ENCODE measurements at regions not wholly inside any gene's neighbourhood (a gene's known extent, or its start where the extent isn't known, plus 50 kb on each side); places are given as distances from the start of the nearest gene placed in this dataset.

GRCh38 chr15:77824361-77825251 lies 191.9 kb upstream of the LINGO1 start:
- FAIRE-seq (no peak), DNase-seq (ENCODE audit: insufficient read length, low spot score) (no peak)

- DNase-seq (ENCODE audit: insufficient read length, low spot score) (no peak), FAIRE-seq (no peak)
Observed at GRCh38 chr15:77823736-77824135, 191.0 kb upstream of the LINGO1 start.

GRCh38 chr15:77822631-77823230 lies 190.0 kb upstream of the LINGO1 start:
- no peak for DNase-seq (ENCODE audit: insufficient read length, low spot score)
- FAIRE-seq, result no peak

GRCh38 chr15:77821959-77822256 lies 189.2 kb upstream of the LINGO1 start:
- no peak for FAIRE-seq
- DNase-seq (ENCODE audit: insufficient read length, low spot score), result no peak

- DNase-seq (ENCODE audit: insufficient read length, low spot score), result peak; percentile 80
Observed at GRCh38 chr15:77821188-77821958, 188.7 kb upstream of the LINGO1 start.

GRCh38 chr15:77819851-77820728 lies 187.4 kb upstream of the LINGO1 start:
- peak; percentile 62 for DNase-seq (ENCODE audit: insufficient read length, low spot score)

More at GRCh38 chr15:77821188-77821958, 188.7 kb upstream of the LINGO1 start:
- FAIRE-seq, result peak; percentile 62

GRCh38 chr15:77819048-77819850 lies 186.5 kb upstream of the LINGO1 start:
- DNase-seq (ENCODE audit: insufficient read length, low spot score), result no peak
- peak; percentile 72 for FAIRE-seq

More at GRCh38 chr15:77819851-77820728, 187.4 kb upstream of the LINGO1 start:
- no peak for FAIRE-seq

GRCh38 chr15:77818484-77819047 lies 185.9 kb upstream of the LINGO1 start:
- DNase-seq (ENCODE audit: insufficient read length, low spot score), result no peak
- FAIRE-seq, result no peak

- DNase-seq (ENCODE audit: insufficient read length, low spot score) (no peak), FAIRE-seq (no peak)
Observed at GRCh38 chr15:77817434-77817833, 184.7 kb upstream of the LINGO1 start.

GRCh38 chr15:77816983-77817382 lies 184.3 kb upstream of the LINGO1 start:
- DNase-seq (ENCODE audit: insufficient read length, low spot score), result no peak
- FAIRE-seq, result no peak

- no peak for FAIRE-seq
Observed at GRCh38 chr15:77815015-77815414, 182.3 kb upstream of the LINGO1 start.

GRCh38 chr15:77812664-77813063 lies 180.0 kb upstream of the LINGO1 start:
- DNase-seq (ENCODE audit: insufficient read length, low spot score) (no peak), FAIRE-seq (no peak)

More at GRCh38 chr15:77815015-77815414, 182.3 kb upstream of the LINGO1 start:
- no peak for DNase-seq (ENCODE audit: insufficient read length, low spot score)

GRCh38 chr15:77811270-77811669 lies 178.6 kb upstream of the LINGO1 start:
- FAIRE-seq (no peak), DNase-seq (ENCODE audit: insufficient read length, low spot score) (no peak)

- no peak for DNase-seq (ENCODE audit: insufficient read length, low spot score)
- no peak for FAIRE-seq
Observed at GRCh38 chr15:77810130-77810571, 177.4 kb upstream of the LINGO1 start.

GRCh38 chr15:77808581-77809177 lies 176.0 kb upstream of the LINGO1 start:
- DNase-seq (ENCODE audit: insufficient read length, low spot score) (no peak), FAIRE-seq (no peak)

GRCh38 chr15:77808075-77808474 lies 175.4 kb upstream of the LINGO1 start:
- DNase-seq (ENCODE audit: insufficient read length, low spot score) (no peak), FAIRE-seq (no peak)

- FAIRE-seq, result no peak
- no peak for DNase-seq (ENCODE audit: insufficient read length, low spot score)
Observed at GRCh38 chr15:77807611-77808010, 174.9 kb upstream of the LINGO1 start.

GRCh38 chr15:77807115-77807514 lies 174.4 kb upstream of the LINGO1 start:
- FAIRE-seq (no peak), DNase-seq (ENCODE audit: insufficient read length, low spot score) (no peak)

- FAIRE-seq, result no peak
- no peak for DNase-seq (ENCODE audit: insufficient read length, low spot score)
Observed at GRCh38 chr15:77804210-77804609, 171.5 kb upstream of the LINGO1 start.

Measured in HTR-8/SVneo (cell line).